ENCODE measurements at regions not wholly inside any gene's neighbourhood (a gene's known extent, or its start where the extent isn't known, plus 50 kb on each side); places are given as distances from the start of the nearest gene placed in this dataset.

DNA sequence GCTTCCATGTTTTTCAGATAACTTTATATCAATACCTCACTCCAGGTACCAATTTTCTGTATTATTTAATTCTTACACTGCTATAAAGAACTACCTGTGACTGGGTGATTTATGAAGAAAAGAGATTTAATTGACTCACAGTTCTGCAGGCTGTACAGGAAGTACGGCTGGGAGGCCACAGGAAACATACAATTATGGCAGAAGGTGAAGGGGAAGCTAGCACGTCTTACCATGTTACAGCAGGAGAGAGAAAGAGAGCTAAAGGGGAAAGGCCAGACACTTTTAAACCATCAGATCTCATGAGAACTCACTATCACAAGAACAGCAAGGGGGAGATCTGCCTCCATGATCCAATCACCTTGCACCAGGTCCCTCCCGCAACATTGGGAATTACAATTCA lies 119.1 kb upstream of the BMP5 start:
- TF ChIP-seq RFX5 (IDR thresholded peaks at IDR 0.05; ENCODE audit: low read length) (no peak), JUND (IDR thresholded peaks at IDR 0.05) (no peak), MXI1 (IDR thresholded peaks at IDR 0.05; ENCODE audit: low read depth, low read length) (no peak), TCF12 (IDR thresholded peaks at IDR 0.05) (no peak), TEAD4 (IDR thresholded peaks at IDR 0.05; ENCODE audit: borderline replicate concordance, insufficient read depth) (no peak), FOSL2 (IDR thresholded peaks at IDR 0.05; ENCODE audit: borderline replicate concordance, low read depth) (no peak), FOXJ3 (CRISPR knock-in tag; IDR thresholded peaks at IDR 0.05) (no peak), IRF3 (IDR thresholded peaks at IDR 0.05; ENCODE audit: low read depth, low read length) (no peak), SMC3 (IDR thresholded peaks at IDR 0.05; ENCODE audit: low read depth, low read length) (no peak), SIN3A (IDR thresholded peaks at IDR 0.05; ENCODE audit: borderline replicate concordance, low read depth, low read length) (no peak), RAD21 (IDR thresholded peaks at IDR 0.05; ENCODE audit: low read length) (no peak), PBX3 (IDR thresholded peaks at IDR 0.05) (no peak), YY1 (IDR thresholded peaks at IDR 0.05; ENCODE audit: low read depth) (no peak), RXRA (IDR thresholded peaks at IDR 0.05; ENCODE audit: borderline replicate concordance, low read depth) (no peak), FOXM1 (IDR thresholded peaks at IDR 0.05; ENCODE audit: low read depth) (no peak), CTCF (IDR thresholded peaks at IDR 0.05) (no peak), EP300 (IDR thresholded peaks at IDR 0.05; ENCODE audit: borderline replicate concordance in 1 of 2, low read depth in 1 of 2, low read length in 1 of 2) (no peak)
- TF ChIP-seq, protein P1, sequence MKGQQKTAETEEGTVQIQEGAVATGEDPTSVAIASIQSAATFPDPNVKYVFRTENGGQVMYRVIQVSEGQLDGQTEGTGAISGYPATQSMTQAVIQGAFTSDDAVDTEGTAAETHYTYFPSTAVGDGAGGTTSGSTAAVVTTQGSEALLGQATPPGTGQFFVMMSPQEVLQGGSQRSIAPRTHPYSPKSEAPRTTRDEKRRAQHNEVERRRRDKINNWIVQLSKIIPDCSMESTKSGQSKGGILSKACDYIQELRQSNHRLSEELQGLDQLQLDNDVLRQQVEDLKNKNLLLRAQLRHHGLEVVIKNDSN (IDR thresholded peaks at IDR 0.05; ENCODE audit: borderline replicate concordance, low read depth): no peak
- TF ChIP-seq, protein P2, sequence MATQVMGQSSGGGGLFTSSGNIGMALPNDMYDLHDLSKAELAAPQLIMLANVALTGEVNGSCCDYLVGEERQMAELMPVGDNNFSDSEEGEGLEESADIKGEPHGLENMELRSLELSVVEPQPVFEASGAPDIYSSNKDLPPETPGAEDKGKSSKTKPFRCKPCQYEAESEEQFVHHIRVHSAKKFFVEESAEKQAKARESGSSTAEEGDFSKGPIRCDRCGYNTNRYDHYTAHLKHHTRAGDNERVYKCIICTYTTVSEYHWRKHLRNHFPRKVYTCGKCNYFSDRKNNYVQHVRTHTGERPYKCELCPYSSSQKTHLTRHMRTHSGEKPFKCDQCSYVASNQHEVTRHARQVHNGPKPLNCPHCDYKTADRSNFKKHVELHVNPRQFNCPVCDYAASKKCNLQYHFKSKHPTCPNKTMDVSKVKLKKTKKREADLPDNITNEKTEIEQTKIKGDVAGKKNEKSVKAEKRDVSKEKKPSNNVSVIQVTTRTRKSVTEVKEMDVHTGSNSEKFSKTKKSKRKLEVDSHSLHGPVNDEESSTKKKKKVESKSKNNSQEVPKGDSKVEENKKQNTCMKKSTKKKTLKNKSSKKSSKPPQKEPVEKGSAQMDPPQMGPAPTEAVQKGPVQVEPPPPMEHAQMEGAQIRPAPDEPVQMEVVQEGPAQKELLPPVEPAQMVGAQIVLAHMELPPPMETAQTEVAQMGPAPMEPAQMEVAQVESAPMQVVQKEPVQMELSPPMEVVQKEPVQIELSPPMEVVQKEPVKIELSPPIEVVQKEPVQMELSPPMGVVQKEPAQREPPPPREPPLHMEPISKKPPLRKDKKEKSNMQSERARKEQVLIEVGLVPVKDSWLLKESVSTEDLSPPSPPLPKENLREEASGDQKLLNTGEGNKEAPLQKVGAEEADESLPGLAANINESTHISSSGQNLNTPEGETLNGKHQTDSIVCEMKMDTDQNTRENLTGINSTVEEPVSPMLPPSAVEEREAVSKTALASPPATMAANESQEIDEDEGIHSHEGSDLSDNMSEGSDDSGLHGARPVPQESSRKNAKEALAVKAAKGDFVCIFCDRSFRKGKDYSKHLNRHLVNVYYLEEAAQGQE (IDR thresholded peaks at IDR 0.05; ENCODE audit: low read depth, low read length): no peak
- Histone ChIP-seq H3K27me3 (ENCODE audit: insufficient read depth) (no peaks in the 10 kb centered on the region), H3K27ac (ENCODE audit: low read depth in 2 of 2, low read length in 1 of 2) (no peak overlapping the region), H2AFZ (ENCODE audit: low read depth) (no peak overlapping the region), H3K79me2 (ENCODE audit: insufficient read depth) (no peaks in the 10 kb centered on the region), H3K4me1 (ENCODE audit: control insufficient read depth in 1 of 2, insufficient read depth in 2 of 2, low read depth in 1 of 2, low read length in 1 of 2) (no peaks in the 10 kb centered on the region), H3K9ac (no peak overlapping the region), H3K4me2 (no peak overlapping the region), H3K36me3 (replicated peaks in 1 of 2; ENCODE audit: control insufficient read depth in 1 of 2, insufficient read depth in 2 of 2, low read length in 1 of 2) (no peaks in the 10 kb centered on the region), H3F3A (replicated peaks; ENCODE audit: insufficient read depth) (no peaks in the 10 kb centered on the region), H3K4me3 (ENCODE audit: low read depth in 2 of 2, low read length in 1 of 2) (no peak overlapping the region), H4K20me1 (ENCODE audit: insufficient read depth) (no peaks in the 10 kb centered on the region), H3K9me3 (no peaks in the 10 kb centered on the region), H3K9me2 (no peaks in the 10 kb centered on the region)
- POLR2A ChIA-PET: no interaction called here
- CTCF ChIA-PET: no interaction called here
- WGBS (ENCODE audit: low lambda C conversion rate): 51% methylated on average over 3 of the region's 3 CpGs
- DNase-seq: no peak
